ENCODE measurements at regions not wholly inside any gene's neighbourhood (a gene's known extent, or its start where the extent isn't known, plus 50 kb on each side); places are given as distances from the start of the nearest gene placed in this dataset.

DNA sequence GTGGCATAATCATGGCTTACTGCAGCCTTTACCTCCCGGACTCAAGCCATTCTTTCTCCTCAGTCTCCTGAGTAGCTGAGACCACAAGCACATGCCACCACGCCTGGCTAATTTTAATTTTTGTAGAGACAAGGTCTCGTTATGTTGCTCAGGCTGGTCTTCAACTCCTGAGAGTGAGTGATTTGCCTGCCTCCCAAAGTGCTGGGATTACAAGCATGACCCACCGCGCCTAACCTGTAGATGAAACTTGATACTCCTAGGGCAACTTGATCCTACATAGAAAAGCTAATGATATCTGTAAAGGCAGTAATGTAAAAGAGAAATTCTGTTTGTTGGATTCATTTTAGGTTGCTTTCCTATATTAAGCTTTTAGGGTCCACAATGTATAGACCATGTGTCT, 391.9 kb upstream of the THRB start:
- under 1% methylated on average over 5 of the region's 5 CpGs for WGBS (ENCODE audit: insufficient coverage, insufficient replicate concordance, low lambda C conversion rate, missing lambda C conversion rate)
- no peak overlapping the region for H2AFZ ChIP-seq (ENCODE audit: control insufficient read depth, low read depth, low read length)
- no peak overlapping the region for H3K4me3 ChIP-seq
- H4K20me1 ChIP-seq (ENCODE audit: control insufficient read depth, insufficient read depth) = no peaks in the 10 kb centered on the region
- ChIA-PET CTCF (interaction anchor here (0.6 kb wide), 1 partner anchor 629 kb away, joined by 6 read pairs; no protein-coding TSS in a partner anchor), RAD21 (ENCODE audit: unreplicated experiment) (no interaction called here), SMC1A (ENCODE audit: uncharacterized antibody, unreplicated experiment) (interaction anchor here (1.0 to 1.3 kb wide), 2 partner anchors 7 to 14 kb away, joined by 3 read pairs; no protein-coding TSS in a partner anchor), POLR2A (no interaction called here)
- intact Hi-C loops (cut with micrococcal nuclease; ENCODE audit: unreplicated experiment) = no loop called here
- no peak for ATAC-seq
- no peaks in the 10 kb centered on the region for H3K79me2 ChIP-seq (ENCODE audit: control insufficient read depth, insufficient read depth, low read length)
- H3K27ac ChIP-seq (ENCODE audit: control insufficient read depth, insufficient read depth) = no peak overlapping the region
- no peaks in the 10 kb centered on the region for H3K27me3 ChIP-seq (replicated peaks in 1 of 2; ENCODE audit: control insufficient read depth in 2 of 2, insufficient read depth in 2 of 2, low read length in 1 of 2)
- DNase-seq (ENCODE audit: low read depth, low spot score) = no peak
- TF ChIP-seq FOS (IDR thresholded peaks at IDR 0.05; ENCODE audit: borderline replicate concordance, extremely low read depth, insufficient read length) (no peak), ATF7 (IDR thresholded peaks at IDR 0.05; ENCODE audit: low read depth) (no peak), POLR2AphosphoS5 (IDR thresholded peaks at IDR 0.05; ENCODE audit: low read length) (no peak), ATF2 (IDR thresholded peaks at IDR 0.05; ENCODE audit: low read length) (no peak), BCL11A (IDR thresholded peaks at IDR 0.05; ENCODE audit: low read depth, low read length) (no peak), SPI1 (IDR thresholded peaks at IDR 0.05; ENCODE audit: borderline replicate concordance, insufficient read depth, low read depth, low read length) (no peak), LARP7 (IDR thresholded peaks at IDR 0.05) (no peak), SREBF2 (IDR thresholded peaks at IDR 0.05; ENCODE audit: low read length) (no peak), SMARCA5 (IDR thresholded peaks at IDR 0.05) (no peak), TAF1 (IDR thresholded peaks at IDR 0.05; ENCODE audit: borderline replicate concordance, low read depth, low read length) (no peak), ASH2L (IDR thresholded peaks at IDR 0.05; ENCODE audit: borderline replicate concordance, low read depth) (no peak), CHD1 (IDR thresholded peaks at IDR 0.05; ENCODE audit: low read depth, low read length) (no peak), SMAD5 (IDR thresholded peaks at IDR 0.05; ENCODE audit: low read depth) (no peak), ATF3 (IDR thresholded peaks at IDR 0.05; ENCODE audit: borderline replicate concordance, extremely low read depth, low read depth, low read length) (no peak)
- TF ChIP-seq, protein P1, sequence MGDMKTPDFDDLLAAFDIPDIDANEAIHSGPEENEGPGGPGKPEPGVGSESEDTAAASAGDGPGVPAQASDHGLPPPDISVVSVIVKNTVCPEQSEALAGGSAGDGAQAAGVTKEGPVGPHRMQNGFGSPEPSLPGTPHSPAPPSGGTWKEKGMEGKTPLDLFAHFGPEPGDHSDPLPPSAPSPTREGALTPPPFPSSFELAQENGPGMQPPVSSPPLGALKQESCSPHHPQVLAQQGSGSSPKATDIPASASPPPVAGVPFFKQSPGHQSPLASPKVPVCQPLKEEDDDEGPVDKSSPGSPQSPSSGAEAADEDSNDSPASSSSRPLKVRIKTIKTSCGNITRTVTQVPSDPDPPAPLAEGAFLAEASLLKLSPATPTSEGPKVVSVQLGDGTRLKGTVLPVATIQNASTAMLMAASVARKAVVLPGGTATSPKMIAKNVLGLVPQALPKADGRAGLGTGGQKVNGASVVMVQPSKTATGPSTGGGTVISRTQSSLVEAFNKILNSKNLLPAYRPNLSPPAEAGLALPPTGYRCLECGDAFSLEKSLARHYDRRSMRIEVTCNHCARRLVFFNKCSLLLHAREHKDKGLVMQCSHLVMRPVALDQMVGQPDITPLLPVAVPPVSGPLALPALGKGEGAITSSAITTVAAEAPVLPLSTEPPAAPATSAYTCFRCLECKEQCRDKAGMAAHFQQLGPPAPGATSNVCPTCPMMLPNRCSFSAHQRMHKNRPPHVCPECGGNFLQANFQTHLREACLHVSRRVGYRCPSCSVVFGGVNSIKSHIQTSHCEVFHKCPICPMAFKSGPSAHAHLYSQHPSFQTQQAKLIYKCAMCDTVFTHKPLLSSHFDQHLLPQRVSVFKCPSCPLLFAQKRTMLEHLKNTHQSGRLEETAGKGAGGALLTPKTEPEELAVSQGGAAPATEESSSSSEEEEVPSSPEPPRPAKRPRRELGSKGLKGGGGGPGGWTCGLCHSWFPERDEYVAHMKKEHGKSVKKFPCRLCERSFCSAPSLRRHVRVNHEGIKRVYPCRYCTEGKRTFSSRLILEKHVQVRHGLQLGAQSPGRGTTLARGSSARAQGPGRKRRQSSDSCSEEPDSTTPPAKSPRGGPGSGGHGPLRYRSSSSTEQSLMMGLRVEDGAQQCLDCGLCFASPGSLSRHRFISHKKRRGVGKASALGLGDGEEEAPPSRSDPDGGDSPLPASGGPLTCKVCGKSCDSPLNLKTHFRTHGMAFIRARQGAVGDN (IDR thresholded peaks at IDR 0.05) = no peak
- TF ChIP-seq, protein P2, sequence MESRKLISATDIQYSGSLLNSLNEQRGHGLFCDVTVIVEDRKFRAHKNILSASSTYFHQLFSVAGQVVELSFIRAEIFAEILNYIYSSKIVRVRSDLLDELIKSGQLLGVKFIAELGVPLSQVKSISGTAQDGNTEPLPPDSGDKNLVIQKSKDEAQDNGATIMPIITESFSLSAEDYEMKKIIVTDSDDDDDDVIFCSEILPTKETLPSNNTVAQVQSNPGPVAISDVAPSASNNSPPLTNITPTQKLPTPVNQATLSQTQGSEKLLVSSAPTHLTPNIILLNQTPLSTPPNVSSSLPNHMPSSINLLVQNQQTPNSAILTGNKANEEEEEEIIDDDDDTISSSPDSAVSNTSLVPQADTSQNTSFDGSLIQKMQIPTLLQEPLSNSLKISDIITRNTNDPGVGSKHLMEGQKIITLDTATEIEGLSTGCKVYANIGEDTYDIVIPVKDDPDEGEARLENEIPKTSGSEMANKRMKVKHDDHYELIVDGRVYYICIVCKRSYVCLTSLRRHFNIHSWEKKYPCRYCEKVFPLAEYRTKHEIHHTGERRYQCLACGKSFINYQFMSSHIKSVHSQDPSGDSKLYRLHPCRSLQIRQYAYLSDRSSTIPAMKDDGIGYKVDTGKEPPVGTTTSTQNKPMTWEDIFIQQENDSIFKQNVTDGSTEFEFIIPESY (IDR thresholded peaks at IDR 0.05) = no peak
- in situ Hi-C loops (cut with MboI) = no loop called here
- H3K4me2 ChIP-seq (ENCODE audit: control insufficient read depth, insufficient read depth) = no peak overlapping the region
- no peaks in the 10 kb centered on the region for H3K4me1 ChIP-seq (ENCODE audit: control insufficient read depth, insufficient read depth, low read length)
- H3K9me3 ChIP-seq (replicated peaks; ENCODE audit: control insufficient read depth, insufficient read depth, low read length) = no peaks in the 10 kb centered on the region
- H3K9ac ChIP-seq (ENCODE audit: control insufficient read depth, insufficient read depth, low read length) = no peak overlapping the region
- FAIRE-seq = no peak
- no TSS peak for BruUV-seq (replicated peaks)
- H3K36me3 ChIP-seq (ENCODE audit: control insufficient read depth in 2 of 2, insufficient read depth in 2 of 2, low read length in 1 of 2) = no peaks in the 10 kb centered on the region

Data from GM12878 (cell line).